GM12878 (cell line): ENCODE measurements at regions not wholly inside any gene's neighbourhood (a gene's known extent, or its start where the extent isn't known, plus 50 kb on each side); places are given as distances from the start of the nearest gene placed in this dataset.

Experiments used
- SUPT20H ChIP-seq: IDR thresholded peaks from 2 replicates; pipeline ENCODE4 v1.6.1; 2011; ENCODE audit warnings: low read depth, mild to moderate bottlenecking, low read length, moderate library complexity, borderline replicate concordance; ENCODE audit not compliant: control insufficient read depth
- TF ChIP-seq, protein P1 (sequence below): IDR thresholded peaks from 2 replicates; pipeline ENCODE4 v1.6.1; 2011; ENCODE audit warnings: low read depth, low read length, improper control_type of control experiment, borderline replicate concordance
- TF ChIP-seq, protein P2 (sequence below): fragments of 450-650 bp; IDR thresholded peaks from 2 replicates; pipeline ENCODE4 v1.6.1; 2018; ENCODE audit warnings: borderline replicate concordance, mild to moderate bottlenecking; ENCODE audit not compliant: partially characterized antibody
- TF ChIP-seq, protein P3 (sequence below): IDR thresholded peaks from 2 replicates; pipeline ENCODE4 v1.6.1; 2012; ENCODE audit warnings: improper control_type of control experiment, low read depth, low read length; ENCODE audit not compliant: insufficient replicate concordance

DNA sequence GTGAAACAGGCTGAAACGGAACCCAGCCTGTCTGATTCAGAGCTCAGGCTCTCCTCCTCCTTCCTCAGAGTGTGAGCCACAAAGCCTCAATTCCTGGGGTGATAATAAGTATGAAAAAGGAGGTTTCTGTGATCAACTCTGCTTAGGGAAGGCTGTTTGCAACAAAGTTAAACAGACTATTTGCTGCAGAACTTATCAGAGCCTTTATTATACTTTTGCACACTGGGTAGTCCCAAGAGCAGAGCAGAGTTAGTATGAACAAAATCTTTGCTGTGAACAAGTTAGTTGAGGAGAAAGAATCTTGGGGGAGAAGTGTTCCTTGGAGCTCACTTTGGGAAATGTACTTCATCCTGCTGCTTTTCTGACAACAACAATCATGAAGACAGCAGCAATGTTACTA, 67.4 kb downstream of the MRM1 start (continued):
- TF ChIP-seq, protein P1, sequence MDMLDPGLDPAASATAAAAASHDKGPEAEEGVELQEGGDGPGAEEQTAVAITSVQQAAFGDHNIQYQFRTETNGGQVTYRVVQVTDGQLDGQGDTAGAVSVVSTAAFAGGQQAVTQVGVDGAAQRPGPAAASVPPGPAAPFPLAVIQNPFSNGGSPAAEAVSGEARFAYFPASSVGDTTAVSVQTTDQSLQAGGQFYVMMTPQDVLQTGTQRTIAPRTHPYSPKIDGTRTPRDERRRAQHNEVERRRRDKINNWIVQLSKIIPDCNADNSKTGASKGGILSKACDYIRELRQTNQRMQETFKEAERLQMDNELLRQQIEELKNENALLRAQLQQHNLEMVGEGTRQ: no peak
- TF ChIP-seq, protein P2, sequence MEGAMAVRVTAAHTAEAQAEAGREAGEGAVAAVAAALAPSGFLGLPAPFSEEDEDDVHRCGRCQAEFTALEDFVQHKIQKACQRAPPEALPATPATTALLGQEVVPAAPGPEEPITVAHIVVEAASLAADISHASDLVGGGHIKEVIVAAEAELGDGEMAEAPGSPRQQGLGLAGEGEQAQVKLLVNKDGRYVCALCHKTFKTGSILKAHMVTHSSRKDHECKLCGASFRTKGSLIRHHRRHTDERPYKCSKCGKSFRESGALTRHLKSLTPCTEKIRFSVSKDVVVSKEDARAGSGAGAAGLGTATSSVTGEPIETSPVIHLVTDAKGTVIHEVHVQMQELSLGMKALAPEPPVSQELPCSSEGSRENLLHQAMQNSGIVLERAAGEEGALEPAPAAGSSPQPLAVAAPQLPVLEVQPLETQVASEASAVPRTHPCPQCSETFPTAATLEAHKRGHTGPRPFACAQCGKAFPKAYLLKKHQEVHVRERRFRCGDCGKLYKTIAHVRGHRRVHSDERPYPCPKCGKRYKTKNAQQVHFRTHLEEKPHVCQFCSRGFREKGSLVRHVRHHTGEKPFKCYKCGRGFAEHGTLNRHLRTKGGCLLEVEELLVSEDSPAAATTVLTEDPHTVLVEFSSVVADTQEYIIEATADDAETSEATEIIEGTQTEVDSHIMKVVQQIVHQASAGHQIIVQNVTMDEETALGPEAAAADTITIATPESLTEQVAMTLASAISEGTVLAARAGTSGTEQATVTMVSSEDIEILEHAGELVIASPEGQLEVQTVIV: no peak
- no peak for TF ChIP-seq SUPT20H
- TF ChIP-seq, protein P3, sequence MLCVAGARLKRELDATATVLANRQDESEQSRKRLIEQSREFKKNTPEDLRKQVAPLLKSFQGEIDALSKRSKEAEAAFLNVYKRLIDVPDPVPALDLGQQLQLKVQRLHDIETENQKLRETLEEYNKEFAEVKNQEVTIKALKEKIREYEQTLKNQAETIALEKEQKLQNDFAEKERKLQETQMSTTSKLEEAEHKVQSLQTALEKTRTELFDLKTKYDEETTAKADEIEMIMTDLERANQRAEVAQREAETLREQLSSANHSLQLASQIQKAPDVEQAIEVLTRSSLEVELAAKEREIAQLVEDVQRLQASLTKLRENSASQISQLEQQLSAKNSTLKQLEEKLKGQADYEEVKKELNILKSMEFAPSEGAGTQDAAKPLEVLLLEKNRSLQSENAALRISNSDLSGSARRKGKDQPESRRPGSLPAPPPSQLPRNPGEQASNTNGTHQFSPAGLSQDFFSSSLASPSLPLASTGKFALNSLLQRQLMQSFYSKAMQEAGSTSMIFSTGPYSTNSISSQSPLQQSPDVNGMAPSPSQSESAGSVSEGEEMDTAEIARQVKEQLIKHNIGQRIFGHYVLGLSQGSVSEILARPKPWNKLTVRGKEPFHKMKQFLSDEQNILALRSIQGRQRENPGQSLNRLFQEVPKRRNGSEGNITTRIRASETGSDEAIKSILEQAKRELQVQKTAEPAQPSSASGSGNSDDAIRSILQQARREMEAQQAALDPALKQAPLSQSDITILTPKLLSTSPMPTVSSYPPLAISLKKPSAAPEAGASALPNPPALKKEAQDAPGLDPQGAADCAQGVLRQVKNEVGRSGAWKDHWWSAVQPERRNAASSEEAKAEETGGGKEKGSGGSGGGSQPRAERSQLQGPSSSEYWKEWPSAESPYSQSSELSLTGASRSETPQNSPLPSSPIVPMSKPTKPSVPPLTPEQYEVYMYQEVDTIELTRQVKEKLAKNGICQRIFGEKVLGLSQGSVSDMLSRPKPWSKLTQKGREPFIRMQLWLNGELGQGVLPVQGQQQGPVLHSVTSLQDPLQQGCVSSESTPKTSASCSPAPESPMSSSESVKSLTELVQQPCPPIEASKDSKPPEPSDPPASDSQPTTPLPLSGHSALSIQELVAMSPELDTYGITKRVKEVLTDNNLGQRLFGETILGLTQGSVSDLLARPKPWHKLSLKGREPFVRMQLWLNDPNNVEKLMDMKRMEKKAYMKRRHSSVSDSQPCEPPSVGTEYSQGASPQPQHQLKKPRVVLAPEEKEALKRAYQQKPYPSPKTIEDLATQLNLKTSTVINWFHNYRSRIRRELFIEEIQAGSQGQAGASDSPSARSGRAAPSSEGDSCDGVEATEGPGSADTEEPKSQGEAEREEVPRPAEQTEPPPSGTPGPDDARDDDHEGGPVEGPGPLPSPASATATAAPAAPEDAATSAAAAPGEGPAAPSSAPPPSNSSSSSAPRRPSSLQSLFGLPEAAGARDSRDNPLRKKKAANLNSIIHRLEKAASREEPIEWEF: no peak
